IPS-20b (cell line): ENCODE measurements at regions not wholly inside any gene's neighbourhood (a gene's known extent, or its start where the extent isn't known, plus 50 kb on each side); places are given as distances from the start of the nearest gene placed in this dataset.
A peak's percentile ranks its signal among the peaks of the same experiment; 100 is the strongest.

Source experiments
- H3K27ac ChIP-seq: one replicate; pipeline ENCODE4 v1.5.1; 2013; ENCODE audit warnings: low read length
- H3K27me3 ChIP-seq: 2 replicates; pipeline ENCODE4 v1.6.1; 2013; ENCODE audit warnings: mild to moderate bottlenecking, low read length, inconsistent platforms; ENCODE audit not compliant: insufficient read depth
- H3K36me3 ChIP-seq: 2 replicates; pipeline ENCODE4 v1.6.1; 2013; ENCODE audit warnings: low read depth, mild to moderate bottlenecking, inconsistent platforms, low read length, moderate library complexity; ENCODE audit not compliant: insufficient read depth
- H3K4me1 ChIP-seq: 2 replicates; pipeline ENCODE4 v1.6.1; 2013; ENCODE audit warnings: mild to moderate bottlenecking, control low read depth, inconsistent platforms, low read length, moderate library complexity; ENCODE audit not compliant: insufficient read depth
- H3K4me3 ChIP-seq: 2 replicates; pipeline ENCODE4 v1.5.1; 2013; ENCODE audit warnings: mild to moderate bottlenecking, low read length, inconsistent platforms
- H3K9ac ChIP-seq: 2 replicates; pipeline ENCODE4 v1.6.1; 2013; ENCODE audit warnings: low read depth, mild to moderate bottlenecking, inconsistent platforms, low read length, moderate library complexity
- H3K9me3 ChIP-seq: 2 replicates; pipeline ENCODE4 v1.6.1; 2013; ENCODE audit warnings: mild to moderate bottlenecking, low read depth, low read length, inconsistent platforms; ENCODE audit not compliant: insufficient read depth

- Histone ChIP-seq H3K27ac (no peak overlapping the region), H3K36me3 (no peaks in the 10 kb centered on the region), H3K4me1 (no peaks in the 10 kb centered on the region), H3K9ac (no peak overlapping the region), H3K27me3 (no peaks in the 10 kb centered on the region), H3K4me3 (no peak overlapping the region), H3K9me3 (no peaks in the 10 kb centered on the region)
These were observed 240.8 kb downstream of the SNX10 start for GRCh38 chr7:26532471-26532870.

DNA sequence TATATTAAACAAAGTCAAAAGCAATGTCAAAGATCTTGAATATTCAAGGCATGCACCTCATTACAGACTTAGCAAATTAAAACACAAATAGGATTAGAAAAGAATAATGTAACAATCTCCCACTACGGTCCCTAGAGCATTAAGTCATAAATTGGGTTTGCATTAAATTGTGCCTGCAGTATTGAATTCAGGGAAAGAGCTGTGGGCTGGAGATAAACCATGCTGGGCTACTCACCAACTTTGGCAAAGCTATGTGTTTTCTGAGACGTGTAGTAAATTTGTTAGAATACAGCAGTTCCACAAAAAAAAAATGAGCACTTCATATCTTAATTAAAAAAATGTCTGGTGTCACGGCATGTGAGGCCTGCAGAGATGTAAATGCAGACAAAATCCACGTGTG is 241.6 kb downstream of the SNX10 start:
- no peaks in the 10 kb centered on the region for H3K4me1 ChIP-seq
- no peak overlapping the region for H3K4me3 ChIP-seq
- H3K27me3 ChIP-seq: no peaks in the 10 kb centered on the region
- no peaks in the 10 kb centered on the region for H3K9me3 ChIP-seq
- H3K36me3 ChIP-seq: no peaks in the 10 kb centered on the region
- no peak overlapping the region for H3K9ac ChIP-seq
- H3K27ac ChIP-seq: no peak overlapping the region

- Histone ChIP-seq H3K27me3 (no peaks in the 10 kb centered on the region), H3K27ac (no peak overlapping the region), H3K36me3 (no peaks in the 10 kb centered on the region), H3K4me1 (no peaks in the 10 kb centered on the region), H3K9ac (0 out of 2 replicates have a peak overlapping the region, but pooled peaks have one; percentile 34), H3K4me3 (no peak overlapping the region), H3K9me3 (no peaks in the 10 kb centered on the region)
These were observed 243.2 kb downstream of the SNX10 start for GRCh38 chr7:26534649-26535482.

DNA sequence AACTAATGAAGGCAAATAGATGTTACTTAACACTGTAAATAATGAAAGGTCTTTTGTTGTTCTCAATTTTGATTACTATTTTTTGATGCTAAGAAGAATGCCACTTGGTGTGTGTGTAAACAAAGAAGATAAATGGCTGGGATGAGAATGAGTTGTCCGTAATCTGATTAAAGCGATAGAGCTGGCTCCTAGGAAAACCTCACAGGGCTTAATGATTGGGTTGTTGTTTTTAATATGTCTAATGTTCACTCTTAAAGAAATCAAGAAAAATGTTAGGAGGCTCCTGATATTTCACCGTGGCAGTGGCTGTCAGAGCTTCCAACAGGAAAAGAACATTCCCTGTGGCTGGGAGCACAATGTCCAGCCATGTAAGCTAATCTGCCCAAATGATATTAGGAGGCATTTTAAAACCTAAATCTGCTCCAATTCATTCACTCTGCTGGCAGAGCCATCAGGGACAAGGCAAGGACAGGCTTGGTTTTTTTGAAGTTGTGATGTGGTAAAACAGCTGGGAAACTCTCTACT is 243.9 kb downstream of the SNX10 start:
- no peaks in the 10 kb centered on the region for H3K4me1 ChIP-seq
- no peaks in the 10 kb centered on the region for H3K9me3 ChIP-seq
- H3K36me3 ChIP-seq: no peaks in the 10 kb centered on the region
- no peak overlapping the region for H3K9ac ChIP-seq
- H3K27me3 ChIP-seq: no peaks in the 10 kb centered on the region
- no peak overlapping the region for H3K27ac ChIP-seq
- H3K4me3 ChIP-seq: no peak overlapping the region

GRCh38 chr7:26538216-26538615 is 246.6 kb downstream of the SNX10 start:
- H3K36me3 ChIP-seq: no peaks in the 10 kb centered on the region
- no peaks in the 10 kb centered on the region for H3K4me1 ChIP-seq
- H3K9ac ChIP-seq: no peak overlapping the region
- H3K4me3 ChIP-seq: no peak overlapping the region
- no peak overlapping the region for H3K27ac ChIP-seq
- no peaks in the 10 kb centered on the region for H3K27me3 ChIP-seq
- H3K9me3 ChIP-seq: no peaks in the 10 kb centered on the region

DNA sequence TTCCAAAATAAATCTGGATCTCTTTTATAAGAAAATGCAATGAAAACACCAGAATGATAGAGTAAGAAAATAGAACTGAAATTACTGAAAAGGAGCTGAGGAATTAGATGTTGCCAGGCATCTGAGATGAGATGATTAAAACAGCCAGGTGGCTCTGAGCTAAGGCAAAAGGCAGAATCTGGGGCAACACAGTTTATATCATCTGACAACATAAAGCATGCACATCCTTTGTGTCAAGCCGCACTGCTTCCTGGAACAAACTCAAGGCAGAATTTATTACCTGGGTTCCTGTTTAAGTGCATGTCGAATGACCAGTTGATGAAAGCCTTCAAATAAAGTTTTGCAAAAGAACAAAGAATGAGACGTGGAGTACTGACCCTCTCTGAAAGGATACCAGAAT is 247.0 kb downstream of the SNX10 start:
- H3K4me1 ChIP-seq: no peaks in the 10 kb centered on the region
- no peak overlapping the region for H3K9ac ChIP-seq
- no peak overlapping the region for H3K27ac ChIP-seq
- no peak overlapping the region for H3K4me3 ChIP-seq
- H3K27me3 ChIP-seq: no peaks in the 10 kb centered on the region
- no peaks in the 10 kb centered on the region for H3K36me3 ChIP-seq
- H3K9me3 ChIP-seq: no peaks in the 10 kb centered on the region

GRCh38 chr7:26543340-26543739 is 251.7 kb downstream of the SNX10 start:
- no peaks in the 10 kb centered on the region for H3K27me3 ChIP-seq
- no peaks in the 10 kb centered on the region for H3K9me3 ChIP-seq

DNA sequence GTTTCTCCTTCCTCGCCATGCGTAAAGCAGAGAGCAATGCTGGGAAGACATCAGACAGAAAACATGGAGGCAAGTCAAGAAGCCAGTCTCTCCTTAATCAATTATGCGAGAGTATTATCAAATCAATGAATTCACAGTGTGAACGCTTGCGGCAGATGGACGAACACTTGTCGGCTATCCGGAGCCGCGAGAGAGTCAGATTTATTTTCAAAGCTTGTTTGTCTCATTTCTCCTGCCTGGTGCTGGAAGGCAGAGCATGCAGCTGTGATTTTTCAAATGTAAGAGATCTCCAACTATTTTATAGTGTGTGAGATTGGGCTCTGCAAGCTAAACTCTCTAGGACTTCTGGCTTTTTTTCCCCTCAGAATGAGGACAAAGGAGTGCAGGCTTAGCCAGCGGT is 252.3 kb downstream of the SNX10 start:
- no peak overlapping the region for H3K9ac ChIP-seq
- no peaks in the 10 kb centered on the region for H3K36me3 ChIP-seq
- no peaks in the 10 kb centered on the region for H3K27me3 ChIP-seq
- H3K4me3 ChIP-seq: no peak overlapping the region
- H3K9me3 ChIP-seq: no peaks in the 10 kb centered on the region
- H3K4me1 ChIP-seq: no peaks in the 10 kb centered on the region
- no peak overlapping the region for H3K27ac ChIP-seq

More at GRCh38 chr7:26543340-26543739, 251.7 kb downstream of the SNX10 start:
- Histone ChIP-seq H3K27ac (no peak overlapping the region), H3K4me3 (no peak overlapping the region), H3K9ac (no peak overlapping the region), H3K36me3 (no peaks in the 10 kb centered on the region), H3K4me1 (no peaks in the 10 kb centered on the region)

GRCh38 chr7:26546508-26547053 is 254.9 kb downstream of the SNX10 start:
- Histone ChIP-seq H3K27ac (no peak overlapping the region), H3K36me3 (no peaks in the 10 kb centered on the region), H3K4me1 (no peaks in the 10 kb centered on the region)

GRCh38 chr7:26547156-26547555 is 255.5 kb downstream of the SNX10 start:
- no peaks in the 10 kb centered on the region for H3K27me3 ChIP-seq
- H3K4me3 ChIP-seq: no peak overlapping the region
- H3K27ac ChIP-seq: no peak overlapping the region

More at GRCh38 chr7:26546508-26547053, 254.9 kb downstream of the SNX10 start:
- H3K9me3 ChIP-seq: no peaks in the 10 kb centered on the region
- no peak overlapping the region for H3K9ac ChIP-seq
- H3K27me3 ChIP-seq: no peaks in the 10 kb centered on the region
- H3K4me3 ChIP-seq: no peak overlapping the region

DNA sequence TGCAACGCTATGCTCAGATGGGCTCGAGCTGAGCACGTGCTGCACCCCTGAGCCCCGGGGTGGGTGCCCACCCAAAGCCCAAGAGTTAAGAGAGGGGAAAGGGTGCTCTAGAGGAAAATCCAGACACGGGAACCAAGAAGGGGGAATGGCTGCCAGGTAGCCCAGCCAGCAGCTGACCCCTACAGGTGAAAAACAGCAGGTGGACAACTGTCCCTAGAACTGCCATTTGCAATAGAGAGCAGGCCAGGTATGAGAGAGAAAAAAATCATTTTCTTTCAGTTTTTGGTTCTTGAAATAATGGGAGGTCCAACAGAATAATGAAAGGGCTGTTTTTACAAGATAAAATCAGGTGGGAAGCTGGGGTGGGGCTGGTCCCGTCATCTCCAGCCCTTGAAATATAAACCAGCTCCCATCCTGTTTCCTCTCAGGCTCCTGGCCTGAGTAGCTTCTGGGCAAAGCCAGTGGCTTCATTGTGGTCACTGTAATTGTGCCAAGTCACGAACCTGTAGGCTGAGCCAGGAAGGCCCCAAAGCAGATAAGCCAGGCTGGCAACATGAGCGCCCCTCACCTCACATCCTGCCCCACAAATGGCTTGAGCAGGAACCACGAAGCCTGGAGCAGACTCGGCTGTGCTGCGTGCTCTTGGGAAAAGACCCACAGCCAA is 257.8 kb downstream of the SNX10 start:
- H3K4me3 ChIP-seq: no peak overlapping the region
- H3K9ac ChIP-seq: no peak overlapping the region
- no peaks in the 10 kb centered on the region for H3K9me3 ChIP-seq
- no peaks in the 10 kb centered on the region for H3K36me3 ChIP-seq
- H3K27me3 ChIP-seq: no peaks in the 10 kb centered on the region
- no peak overlapping the region for H3K27ac ChIP-seq
- no peaks in the 10 kb centered on the region for H3K4me1 ChIP-seq

More at GRCh38 chr7:26547156-26547555, 255.5 kb downstream of the SNX10 start:
- Histone ChIP-seq H3K36me3 (no peaks in the 10 kb centered on the region), H3K9ac (no peak overlapping the region), H3K9me3 (no peaks in the 10 kb centered on the region), H3K4me1 (no peaks in the 10 kb centered on the region)
